Choroid plexus epithelial cell (primary cell): ENCODE measurements at regions not wholly inside any gene's neighbourhood (a gene's known extent, or its start where the extent isn't known, plus 50 kb on each side); places are given as distances from the start of the nearest gene placed in this dataset.

ENCODE experiments used
- DNase-seq: peaks from one replicate; pipeline ENCODE4 v3.0.0-alpha.2; 2010; ENCODE audit warnings: low read depth
- H3K4me3 ChIP-seq: 2 replicates; pipeline ENCODE4 v1.5.1; 2011; ENCODE audit warnings: low read depth, mild to moderate bottlenecking, control low read depth, low read length, moderate library complexity
- CTCF ChIP-seq: conservative IDR thresholded peaks from 2 replicates; pipeline ENCODE4 v1.5.1; 2011; ENCODE audit warnings: low read depth, mild to moderate bottlenecking, control low read depth, inconsistent platforms, low read length, moderate library complexity

GRCh38 chr1:9453375-9453774 lies 85.9 kb upstream of the SLC25A33 start:
- no peak for TF ChIP-seq CTCF
- no peak for DNase-seq

GRCh38 chr1:9453779-9454418 lies 85.4 kb upstream of the SLC25A33 start:
- DNase-seq = no peak
- TF ChIP-seq CTCF = no peak
- no peak overlapping the region for H3K4me3 ChIP-seq

More at GRCh38 chr1:9453375-9453774, 85.9 kb upstream of the SLC25A33 start:
- H3K4me3 ChIP-seq = no peak overlapping the region

DNA sequence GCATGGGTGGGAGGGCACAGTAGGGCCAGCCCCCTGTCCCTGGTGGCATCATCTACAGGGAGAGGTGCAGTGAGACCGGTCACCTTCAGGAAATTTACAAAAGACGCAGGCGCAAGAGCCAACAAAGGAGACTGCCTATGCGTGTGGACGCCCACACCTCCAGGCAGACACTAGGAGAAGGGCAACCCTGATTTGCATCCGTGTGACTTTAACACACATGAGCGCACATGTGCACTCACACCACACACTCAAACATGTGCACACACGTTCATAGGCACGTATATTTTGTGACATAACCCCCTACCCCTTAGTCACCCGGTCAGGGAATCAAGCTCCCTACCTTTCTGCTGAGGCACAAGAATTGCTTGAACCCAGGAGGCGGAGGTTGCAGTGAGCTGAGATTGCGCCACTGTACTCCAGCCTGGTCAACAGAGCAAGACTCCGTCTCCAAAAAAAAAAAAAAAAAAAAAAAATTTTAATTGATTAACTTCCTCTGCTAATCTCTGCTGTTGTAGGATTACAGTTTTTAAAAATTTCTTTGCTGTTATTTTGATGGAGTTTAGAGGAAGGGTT lies 84.7 kb upstream of the SLC25A33 start:
- no peak for TF ChIP-seq CTCF
- DNase-seq = no peak
- no peak overlapping the region for H3K4me3 ChIP-seq

DNA sequence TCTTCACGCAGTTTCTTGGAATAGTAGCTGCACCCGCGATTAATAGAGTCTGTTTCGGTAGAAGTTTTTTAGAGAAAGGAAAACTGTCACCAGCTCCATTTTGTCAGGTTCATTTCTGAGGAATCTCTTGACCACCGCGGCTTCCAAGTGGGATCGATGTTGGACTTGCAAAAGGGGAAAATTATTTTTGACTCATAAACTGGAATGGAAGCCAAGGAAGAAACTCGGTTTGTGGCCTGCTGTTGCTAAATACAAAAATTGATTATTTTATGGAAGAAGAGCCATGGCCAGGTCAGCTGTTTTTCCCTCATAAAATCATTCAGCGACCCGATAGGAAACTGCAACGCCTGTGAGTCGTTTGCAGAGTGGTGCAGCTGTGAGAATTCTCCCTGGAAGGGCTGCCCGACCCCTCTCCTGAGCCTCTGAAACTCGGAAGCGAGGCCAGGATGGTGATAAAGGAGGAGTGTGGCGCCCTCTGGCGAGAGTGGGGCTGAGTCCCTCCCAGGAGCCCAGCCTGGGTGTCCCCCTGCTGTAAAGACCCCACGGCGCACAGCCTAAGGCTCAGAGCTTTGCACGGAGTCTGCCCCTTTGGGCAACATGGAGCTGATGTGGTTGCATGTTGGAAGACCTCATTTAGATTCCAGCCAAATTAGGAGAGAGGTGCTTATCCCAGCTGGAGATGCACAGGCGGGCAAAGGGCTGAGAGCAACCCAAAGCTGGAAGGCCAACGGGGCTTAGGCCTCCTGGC lies 83.6 kb upstream of the SLC25A33 start:
- peak; percentile 95 for TF ChIP-seq CTCF
- no peak overlapping the region for H3K4me3 ChIP-seq
- DNase-seq = peak; percentile 71

- TF ChIP-seq CTCF = no peak
- H3K4me3 ChIP-seq = no peak overlapping the region
- no peak for DNase-seq
Measured at GRCh38 chr1:9456833-9457232, 82.4 kb upstream of the SLC25A33 start.

DNA sequence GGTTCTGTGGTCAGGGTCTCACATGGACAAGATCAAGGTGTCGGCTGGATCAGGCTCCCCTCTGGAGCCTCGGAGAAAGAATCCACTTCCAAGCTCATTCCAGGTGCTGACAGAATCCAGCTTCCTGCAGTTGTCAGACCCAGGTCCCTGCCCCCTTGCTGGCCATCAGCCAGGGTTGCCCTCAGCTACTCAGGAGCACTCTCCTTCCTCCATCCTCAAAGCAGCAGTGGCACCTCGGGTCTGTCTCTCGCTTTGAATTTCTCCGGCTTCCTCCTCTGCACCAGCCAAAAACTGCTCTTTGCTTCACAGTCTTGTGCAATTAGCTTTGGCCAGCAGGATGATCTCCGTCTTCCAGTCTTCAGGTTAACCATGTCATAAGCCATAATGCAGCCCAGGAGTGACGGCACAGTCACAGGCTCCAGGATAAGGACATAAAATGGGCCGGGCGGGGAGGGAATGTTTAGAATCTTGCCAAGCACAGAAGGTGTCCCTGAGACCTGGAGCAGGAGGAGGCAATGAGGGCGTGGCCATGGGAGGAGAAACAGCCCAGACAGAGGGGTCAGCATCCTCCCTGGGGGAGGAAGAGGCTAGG lies 79.4 kb upstream of the SLC25A33 start:
- no peak overlapping the region for H3K4me3 ChIP-seq
- no peak for DNase-seq
- no peak for TF ChIP-seq CTCF
